B cell (primary cell): ENCODE measurements at regions not wholly inside any gene's neighbourhood (a gene's known extent, or its start where the extent isn't known, plus 50 kb on each side); places are given as distances from the start of the nearest gene placed in this dataset.

Experiments
- ATAC-seq: fragments of 200-7000 bp; cut with Tn5 transposase; one replicate; pipeline ENCODE4 v1.10.0; 2021; ENCODE audit warnings: low read depth, mild to moderate bottlenecking, moderate number of reproducible peaks, moderate library complexity
- CTCF ChIA-PET: fragments of 350-600 bp; sonication (Branson Sonifier 250); formaldehyde crosslinking; loops from one replicate; lab custom pipeline; 2021; ENCODE audit warnings: antibody characterized with exemption, inconsistent platforms; lab: Charles Lee
- POLR2A ChIA-PET: fragments of 350-600 bp; sonication (Branson Sonifier 250); formaldehyde crosslinking; loops from one replicate; lab custom pipeline; 2021; ENCODE audit warnings: antibody characterized with exemption; lab: Charles Lee
- DNase-seq: peaks from one replicate; pipeline ENCODE4 v3.0.0; 2013
- H2AFZ ChIP-seq: 2 replicates; pipeline ENCODE4 v1.6.1; 2012; ENCODE audit warnings: mild to moderate bottlenecking, low read depth, low read length; ENCODE audit not compliant: insufficient read depth, poor library complexity, severe bottlenecking
- H3K27ac ChIP-seq, 2 donors: 1 replicate in 1 of 2; 2 replicates in 1 of 2; pipeline ENCODE4 v1.5.1; 2012 to 2013; ENCODE audit warnings: low read length in 2 of 2, mild to moderate bottlenecking in 2 of 2, moderate library complexity in 1 of 2
- H3K27me3 ChIP-seq, 4 experiments: fragments of 200-600 bp in 1 of 4; sonication (generic) in 1 of 4; replicated peaks in 1 of 4; 1 replicate in 2 of 4; 2 replicates in 2 of 4; pipeline versions ENCODE4 v1.6.1 to v1.7.0; 2013 to 2016; ENCODE audit warnings: low read length in 3 of 4, mild to moderate bottlenecking in 2 of 4, mixed read lengths in 1 of 4, moderate library complexity in 1 of 4; ENCODE audit not compliant: insufficient read depth in 4 of 4, control insufficient read depth in 3 of 4; ENCODE audit errors: control extremely low read depth in 1 of 4
- H3K36me3 ChIP-seq, 2 experiments: replicated peaks in 1 of 2; 1 replicate in 1 of 2; 2 replicates in 1 of 2; pipeline versions ENCODE4 v1.6.1 to v1.7.1; 2013; ENCODE audit warnings: low read length in 1 of 2; ENCODE audit not compliant: insufficient read depth in 2 of 2, control insufficient read depth in 1 of 2; ENCODE audit errors: control extremely low read depth in 1 of 2, extremely low read depth in 1 of 2
- H3K4me1 ChIP-seq, 2 donors: fragments of 200-600 bp in 1 of 2; sonication (generic) in 1 of 2; 1 replicate in 1 of 2; 2 replicates in 1 of 2; pipeline versions ENCODE4 v1.5.1 to v1.6.1; 2013 to 2017; ENCODE audit warnings: low read length in 2 of 2; ENCODE audit not compliant: control insufficient read depth in 2 of 2, insufficient read depth in 2 of 2
- H3K4me2 ChIP-seq: replicated peaks from 2 replicates; pipeline ENCODE3; 2012; ENCODE audit warnings: mild to moderate bottlenecking, low read depth, low read length; ENCODE audit not compliant: poor library complexity, severe bottlenecking
- H3K4me3 ChIP-seq, 5 experiments: fragments of 200-600 bp in 1 of 5; sonication (generic) in 1 of 5; 1 replicate in 3 of 5; 2 replicates in 2 of 5; pipeline versions ENCODE4 v1.5.1 to v1.7.0; 2011 to 2016; ENCODE audit warnings: low read length in 4 of 5, mild to moderate bottlenecking in 4 of 5, low read depth in 2 of 5, control low read depth in 1 of 5, moderate library complexity in 1 of 5; ENCODE audit not compliant: insufficient read depth in 1 of 5; ENCODE audit errors: control extremely low read depth in 1 of 5, extremely low read depth in 1 of 5
- H3K79me2 ChIP-seq: fragments of 200-600 bp; sonication (generic); one replicate; pipeline ENCODE4 v1.6.0; 2016; ENCODE audit warnings: low read length; ENCODE audit not compliant: control insufficient read depth, insufficient read depth
- H3K9ac ChIP-seq: fragments of 200-600 bp; sonication (generic); 2 replicates; pipeline ENCODE4 v1.6.1; 2017; ENCODE audit warnings: mild to moderate bottlenecking, low read length, moderate library complexity
- H3K9me3 ChIP-seq, 3 donors: one replicate each; pipeline versions ENCODE4 v1.6.1 to v1.7.1; 2013; ENCODE audit warnings: low read length in 2 of 3; ENCODE audit not compliant: control insufficient read depth in 2 of 3, insufficient read depth in 1 of 3; ENCODE audit errors: control extremely low read depth in 1 of 3
- H4K20me1 ChIP-seq: 2 replicates; pipeline ENCODE4 v1.6.0; 2012; ENCODE audit warnings: mild to moderate bottlenecking, low read length; ENCODE audit not compliant: insufficient read depth, control insufficient read depth, poor library complexity, severe bottlenecking
- H3K27ac Mint-ChIP-seq: one replicate; pipeline ENCODE4 v1.8.0; 2021; ENCODE audit warnings: mixed read lengths
- H3K27me3 Mint-ChIP-seq: one replicate; pipeline ENCODE4 v1.8.0; 2021; ENCODE audit warnings: mixed read lengths
- H3K4me1 Mint-ChIP-seq: one replicate; pipeline ENCODE4 v1.8.0; 2021; ENCODE audit warnings: mixed read lengths
- H3K4me3 Mint-ChIP-seq: one replicate; pipeline ENCODE4 v1.8.0; 2021; ENCODE audit warnings: mixed read lengths
- H3K9me3 Mint-ChIP-seq: one replicate; pipeline ENCODE4 v1.8.0; 2022; ENCODE audit warnings: mixed read lengths; ENCODE audit not compliant: insufficient read depth
- CTCF ChIP-seq: fragments of 200-600 bp; IDR thresholded peaks from one replicate; pipeline ENCODE4 v1.8.0; 2022; ENCODE audit warnings: antibody characterized with exemption, mild to moderate bottlenecking
- EZH2 ChIP-seq: IDR thresholded peaks from 2 replicates; pipeline ENCODE4 v1.6.1; 2012; ENCODE audit warnings: borderline replicate concordance, low read depth, mild to moderate bottlenecking, moderate library complexity, low read length; ENCODE audit not compliant: insufficient read depth, poor library complexity, severe bottlenecking
- WGBS: methylation state at CpG from one replicate; pipeline ENCODE4 v1.1.5; 2013; ENCODE audit warnings: missing lambda C conversion rate; ENCODE audit not compliant: insufficient coverage; 5-methylcytosine and 5-hydroxymethylcytosine counted together
- intact Hi-C: fragments of 100-400 bp; cut with micrococcal nuclease; formaldehyde crosslinking; loops from one replicate; pipeline ENCODE4 v1.10.0; 2022

- H3K4me3 Mint-ChIP-seq = no peak overlapping the region
- Histone ChIP-seq H3K79me2 (no peaks in the 10 kb centered on the region), H3K4me1 (peaks cover 8 to 12% of the 10 kb centered on the region in 2 donors), H3K27me3 (no peaks in the 10 kb centered on the region), H3K4me2 (no peak overlapping the region), H3K4me3 (no peak overlapping the region), H3K36me3 (no peaks in the 10 kb centered on the region), H2AFZ (no peak overlapping the region), H3K27ac (no peak overlapping the region), H3K9ac (no peak overlapping the region), H4K20me1 (no peaks in the 10 kb centered on the region), H3K9me3 (no peaks in the 10 kb centered on the region)
- ChIA-PET POLR2A (no interaction called here), CTCF (no interaction called here)
- H3K9me3 Mint-ChIP-seq = no peaks in the 10 kb centered on the region
- intact Hi-C loops = no loop called here
- no peak overlapping the region for H3K27ac Mint-ChIP-seq
- DNase-seq (no peak), ATAC-seq (no peak)
- peaks cover 12% of the 10 kb centered on the region for H3K4me1 Mint-ChIP-seq
- TF ChIP-seq EZH2 (no peak), CTCF (no peak)
- no peaks in the 10 kb centered on the region for H3K27me3 Mint-ChIP-seq
- 85% methylated on average over 4 of the region's 4 CpGs for WGBS
Observed at GRCh38 chr14:100404419-100404818, 81.3 kb downstream of the SLC25A47 start.

GRCh38 chr14:100405760-100406455, 82.8 kb downstream of the SLC25A47 start:
- intact Hi-C loops = no loop called here
- Mint-ChIP-seq H3K4me3 (no peak overlapping the region), H3K27ac (no peak overlapping the region), H3K9me3 (no peaks in the 10 kb centered on the region), H3K4me1 (peaks cover 12% of the 10 kb centered on the region), H3K27me3 (no peaks in the 10 kb centered on the region)
- DNase-seq (no peak), ATAC-seq (no peak)
- peaks cover 8 to 12% of the 10 kb centered on the region in 2 donors for H3K4me1 ChIP-seq
- ChIA-PET CTCF (no interaction called here), POLR2A (no interaction called here)
- H3K9me3 ChIP-seq = no peaks in the 10 kb centered on the region
- H3K27ac ChIP-seq = no peak overlapping the region
- H3K4me2 ChIP-seq = no peak overlapping the region
- H3K9ac ChIP-seq = no peak overlapping the region
- H4K20me1 ChIP-seq = no peaks in the 10 kb centered on the region
- H3K27me3 ChIP-seq = no peaks in the 10 kb centered on the region
- H3K4me3 ChIP-seq = no peak overlapping the region
- H3K36me3 ChIP-seq = no peaks in the 10 kb centered on the region
- H3K79me2 ChIP-seq = no peaks in the 10 kb centered on the region
- 96% methylated on average over 12 of the region's 12 CpGs for WGBS
- TF ChIP-seq CTCF = no peak
- TF ChIP-seq EZH2 = no peak
- no peak overlapping the region for H2AFZ ChIP-seq
